HCT116 (cell line): ENCODE measurements at regions not wholly inside any gene's neighbourhood (a gene's known extent, or its start where the extent isn't known, plus 50 kb on each side); places are given as distances from the start of the nearest gene placed in this dataset.

Experiments used
- POLR2AphosphoS5 ChIP-seq: IDR thresholded peaks from 2 replicates; pipeline ENCODE4 v1.6.1; 2011; ENCODE audit warnings: mild to moderate bottlenecking, low read depth, low read length, moderate library complexity
- RAD21 ChIP-seq: IDR thresholded peaks from 2 replicates; pipeline ENCODE4 v1.6.1; 2012; ENCODE audit warnings: low read depth, mild to moderate bottlenecking
- SP1 ChIP-seq: IDR thresholded peaks from 2 replicates; pipeline ENCODE4 v1.6.1; 2012; ENCODE audit warnings: low read depth
- SRF ChIP-seq: IDR thresholded peaks from 2 replicates; pipeline ENCODE4 v1.6.1; 2012; ENCODE audit warnings: low read depth
- TF ChIP-seq, protein P1 (sequence below), 3 experiments: fragments of 200-600 bp in 1 of 3; sonication (generic) in 1 of 3; IDR thresholded peaks in 2 of 3; conservative IDR thresholded peaks in 1 of 3; 2 replicates each; pipeline ENCODE4 v1.5.1; 2012 to 2017; ENCODE audit warnings: low read depth in 2 of 3, low read length in 2 of 3, antibody characterized with exemption in 1 of 3, borderline replicate concordance in 1 of 3, control low read depth in 1 of 3, mild to moderate bottlenecking in 1 of 3, mixed read lengths in 1 of 3, mixed run types in 1 of 3, moderate library complexity in 1 of 3; ENCODE audit not compliant: insufficient read depth in 1 of 3
- TF ChIP-seq, protein P2 (sequence below): IDR thresholded peaks from 2 replicates; pipeline ENCODE4 v1.6.1; 2011; ENCODE audit warnings: mild to moderate bottlenecking, low read length, moderate library complexity; ENCODE audit not compliant: insufficient replicate concordance; ENCODE audit errors: extremely low read depth

DNA sequence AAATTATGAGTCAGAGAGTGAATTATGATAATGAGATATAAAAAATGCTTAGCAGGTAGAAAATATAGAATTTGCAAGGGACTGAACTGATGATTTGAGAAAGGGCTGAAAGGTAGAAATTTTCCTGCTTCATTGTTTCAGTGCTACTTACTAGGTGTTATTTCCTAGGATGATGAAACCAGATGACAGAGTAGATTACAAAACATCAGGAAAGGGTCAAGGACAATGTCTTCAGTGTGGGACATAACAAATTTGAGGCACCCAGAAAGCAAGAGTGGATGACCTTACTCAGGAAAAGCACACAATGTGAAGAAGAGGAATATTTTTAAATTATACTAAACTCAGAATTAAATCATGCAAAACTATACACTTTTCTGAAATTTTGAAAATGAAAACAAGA, 102.1 kb downstream of the SHCBP1 start:
- TF ChIP-seq, protein P1, sequence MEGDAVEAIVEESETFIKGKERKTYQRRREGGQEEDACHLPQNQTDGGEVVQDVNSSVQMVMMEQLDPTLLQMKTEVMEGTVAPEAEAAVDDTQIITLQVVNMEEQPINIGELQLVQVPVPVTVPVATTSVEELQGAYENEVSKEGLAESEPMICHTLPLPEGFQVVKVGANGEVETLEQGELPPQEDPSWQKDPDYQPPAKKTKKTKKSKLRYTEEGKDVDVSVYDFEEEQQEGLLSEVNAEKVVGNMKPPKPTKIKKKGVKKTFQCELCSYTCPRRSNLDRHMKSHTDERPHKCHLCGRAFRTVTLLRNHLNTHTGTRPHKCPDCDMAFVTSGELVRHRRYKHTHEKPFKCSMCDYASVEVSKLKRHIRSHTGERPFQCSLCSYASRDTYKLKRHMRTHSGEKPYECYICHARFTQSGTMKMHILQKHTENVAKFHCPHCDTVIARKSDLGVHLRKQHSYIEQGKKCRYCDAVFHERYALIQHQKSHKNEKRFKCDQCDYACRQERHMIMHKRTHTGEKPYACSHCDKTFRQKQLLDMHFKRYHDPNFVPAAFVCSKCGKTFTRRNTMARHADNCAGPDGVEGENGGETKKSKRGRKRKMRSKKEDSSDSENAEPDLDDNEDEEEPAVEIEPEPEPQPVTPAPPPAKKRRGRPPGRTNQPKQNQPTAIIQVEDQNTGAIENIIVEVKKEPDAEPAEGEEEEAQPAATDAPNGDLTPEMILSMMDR (IDR thresholded peaks at IDR 0.05 in 2 of 3, conservative IDR thresholded peaks at IDR 0.05 in 1 of 3; ENCODE audit: borderline replicate concordance in 1 of 3, insufficient read depth in 1 of 3, low read depth in 2 of 3, low read length in 2 of 3): no peak
- TF ChIP-seq POLR2AphosphoS5 (no peak), SP1 (no peak), RAD21 (no peak), SRF (no peak)
- TF ChIP-seq, protein P2, sequence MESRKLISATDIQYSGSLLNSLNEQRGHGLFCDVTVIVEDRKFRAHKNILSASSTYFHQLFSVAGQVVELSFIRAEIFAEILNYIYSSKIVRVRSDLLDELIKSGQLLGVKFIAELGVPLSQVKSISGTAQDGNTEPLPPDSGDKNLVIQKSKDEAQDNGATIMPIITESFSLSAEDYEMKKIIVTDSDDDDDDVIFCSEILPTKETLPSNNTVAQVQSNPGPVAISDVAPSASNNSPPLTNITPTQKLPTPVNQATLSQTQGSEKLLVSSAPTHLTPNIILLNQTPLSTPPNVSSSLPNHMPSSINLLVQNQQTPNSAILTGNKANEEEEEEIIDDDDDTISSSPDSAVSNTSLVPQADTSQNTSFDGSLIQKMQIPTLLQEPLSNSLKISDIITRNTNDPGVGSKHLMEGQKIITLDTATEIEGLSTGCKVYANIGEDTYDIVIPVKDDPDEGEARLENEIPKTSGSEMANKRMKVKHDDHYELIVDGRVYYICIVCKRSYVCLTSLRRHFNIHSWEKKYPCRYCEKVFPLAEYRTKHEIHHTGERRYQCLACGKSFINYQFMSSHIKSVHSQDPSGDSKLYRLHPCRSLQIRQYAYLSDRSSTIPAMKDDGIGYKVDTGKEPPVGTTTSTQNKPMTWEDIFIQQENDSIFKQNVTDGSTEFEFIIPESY: no peak
